H9 (cell line): ENCODE measurements at regions not wholly inside any gene's neighbourhood (a gene's known extent, or its start where the extent isn't known, plus 50 kb on each side); places are given as distances from the start of the nearest gene placed in this dataset.

Experiments
- DNase-seq: peaks from one replicate; pipeline ENCODE4 v3.0.0-alpha.2; 2017
- H2AFZ ChIP-seq: one replicate; pipeline ENCODE4 v1.6.1; 2013; ENCODE audit warnings: mild to moderate bottlenecking, low read length, control low read depth, moderate library complexity
- H2AK5ac ChIP-seq: 2 replicates; pipeline ENCODE4 v1.6.1; 2013; ENCODE audit warnings: low read length, control low read depth, mixed read lengths; ENCODE audit not compliant: insufficient read length
- H2BK120ac ChIP-seq: one replicate; pipeline ENCODE4 v1.6.1; 2013; ENCODE audit warnings: low read depth, mild to moderate bottlenecking, low read length, control low read depth, inconsistent platforms; ENCODE audit not compliant: poor library complexity, severe bottlenecking
- H2BK12ac ChIP-seq: 2 replicates; pipeline ENCODE4 v1.6.1; 2013; ENCODE audit warnings: low read length, control low read depth, mixed read lengths, low read depth; ENCODE audit not compliant: insufficient read length
- H2BK15ac ChIP-seq: 2 replicates; pipeline ENCODE4 v1.6.1; 2013; ENCODE audit warnings: low read depth, low read length, control low read depth
- H2BK20ac ChIP-seq: one replicate; pipeline ENCODE4 v1.6.1; 2013; ENCODE audit warnings: low read depth, mild to moderate bottlenecking, low read length, control low read depth, inconsistent platforms; ENCODE audit not compliant: poor library complexity, severe bottlenecking
- H2BK5ac ChIP-seq: 2 replicates; pipeline ENCODE4 v1.6.1; 2013; ENCODE audit warnings: low read length, control low read depth, mixed read lengths; ENCODE audit not compliant: insufficient read length
- H3K14ac ChIP-seq: 2 replicates; pipeline ENCODE4 v1.6.1; 2013; ENCODE audit warnings: low read length, control low read depth; ENCODE audit not compliant: insufficient read depth
- H3K18ac ChIP-seq: 2 replicates; pipeline ENCODE4 v1.6.1; 2013; ENCODE audit warnings: low read depth, mild to moderate bottlenecking, mixed read lengths, low read length, control low read depth; ENCODE audit not compliant: insufficient read length
- H3K23ac ChIP-seq: 2 replicates; pipeline ENCODE4 v1.6.1; 2013; ENCODE audit warnings: low read length, control low read depth, mixed read lengths, low read depth; ENCODE audit not compliant: insufficient read length
- H3K23me2 ChIP-seq: 2 replicates; pipeline ENCODE4 v1.6.1; 2013; ENCODE audit warnings: low read depth, mild to moderate bottlenecking, mixed read lengths, low read length, control low read depth; ENCODE audit not compliant: insufficient read length, poor library complexity, severe bottlenecking
- H3K27ac ChIP-seq: 2 replicates; pipeline ENCODE4 v1.5.1; 2013; ENCODE audit warnings: low read length, control low read depth, mixed read lengths, low read depth; ENCODE audit not compliant: insufficient read length
- H3K27me3 ChIP-seq: 2 replicates; pipeline ENCODE4 v1.6.1; 2013; ENCODE audit warnings: low read length, control low read depth, inconsistent platforms; ENCODE audit not compliant: insufficient read depth
- H3K4ac ChIP-seq: 2 replicates; pipeline ENCODE4 v1.6.1; 2013; ENCODE audit warnings: low read depth, mild to moderate bottlenecking, control low read depth, inconsistent platforms, low read length, moderate library complexity
- H3K4me1 ChIP-seq: 2 replicates; pipeline ENCODE4 v1.6.1; 2013; ENCODE audit warnings: low read length, control low read depth, inconsistent platforms; ENCODE audit not compliant: insufficient read depth
- H3K4me2 ChIP-seq: 2 replicates; pipeline ENCODE4 v1.6.1; 2013; ENCODE audit warnings: low read length, control low read depth, mixed read lengths; ENCODE audit not compliant: insufficient read length, insufficient read depth
- H3K56ac ChIP-seq: 2 replicates; pipeline ENCODE4 v1.6.1; 2013; ENCODE audit warnings: low read depth, mild to moderate bottlenecking, mixed read lengths, low read length, control low read depth; ENCODE audit not compliant: insufficient read length
- H3K79me1 ChIP-seq: 2 replicates; pipeline ENCODE4 v1.6.1; 2013; ENCODE audit warnings: low read depth, mild to moderate bottlenecking, moderate library complexity, low read length, control low read depth, inconsistent platforms; ENCODE audit not compliant: insufficient read depth, poor library complexity, severe bottlenecking
- H3K79me2 ChIP-seq: 2 replicates; pipeline ENCODE4 v1.6.1; 2013; ENCODE audit warnings: low read length, control low read depth, inconsistent platforms; ENCODE audit not compliant: insufficient read depth
- H3K9ac ChIP-seq: 2 replicates; pipeline ENCODE4 v1.6.1; 2013; ENCODE audit warnings: low read length, control low read depth, mixed read lengths; ENCODE audit not compliant: insufficient read length; ENCODE audit errors: extremely low read depth
- H3K9me3 ChIP-seq: one replicate; pipeline ENCODE4 v1.6.1; 2013; ENCODE audit warnings: low read depth, low read length, inconsistent platforms; ENCODE audit not compliant: control insufficient read depth
- H3T11ph ChIP-seq: one replicate; pipeline ENCODE4 v1.6.1; 2013; ENCODE audit warnings: mild to moderate bottlenecking, low read length, control low read depth, inconsistent platforms
- H4K20me1 ChIP-seq: one replicate; pipeline ENCODE4 v1.6.1; 2013; ENCODE audit not compliant: control insufficient read depth, insufficient read length, insufficient read depth
- H4K5ac ChIP-seq: 2 replicates; pipeline ENCODE4 v1.6.1; 2013; ENCODE audit warnings: low read depth, mild to moderate bottlenecking, mixed read lengths, low read length, control low read depth; ENCODE audit not compliant: insufficient read length
- H4K8ac ChIP-seq: replicated peaks from 2 replicates; pipeline ENCODE4 v1.6.1; 2013; ENCODE audit warnings: low read length, control low read depth, mixed read lengths, low read depth; ENCODE audit not compliant: insufficient read length
- H4K91ac ChIP-seq: 2 replicates; pipeline ENCODE4 v1.6.1; 2013; ENCODE audit warnings: low read depth, mild to moderate bottlenecking, moderate library complexity, mixed read lengths, low read length, control low read depth; ENCODE audit not compliant: insufficient read length
- H3K27ac Mint-ChIP-seq, 3 experiments: 2 replicates in 2 of 3; 3 replicates in 1 of 3; pipeline ENCODE4 v1.8.0; 2020 to 2021; ENCODE audit warnings: mixed read lengths in 3 of 3, mild to moderate bottlenecking in 1 of 3, moderate library complexity in 1 of 3
- H3K27me3 Mint-ChIP-seq: 2 replicates; pipeline ENCODE4 v1.8.0; 2021; ENCODE audit warnings: low read depth, mild to moderate bottlenecking, moderate library complexity, mixed read lengths
- H3K36me3 Mint-ChIP-seq, 3 experiments: 2 replicates in 2 of 3; 3 replicates in 1 of 3; pipeline ENCODE4 v1.8.0; 2020 to 2021; ENCODE audit warnings: low read depth in 3 of 3, mixed read lengths in 3 of 3; ENCODE audit not compliant: insufficient read depth in 1 of 3
- H3K4me1 Mint-ChIP-seq, 2 experiments: 2 replicates each; pipeline ENCODE4 v1.8.0; 2020; ENCODE audit warnings: mixed read lengths in 2 of 2
- H3K4me3 Mint-ChIP-seq, 2 experiments: 2 replicates in 1 of 2; 3 replicates in 1 of 2; pipeline ENCODE4 v1.8.0; 2020 to 2021; ENCODE audit warnings: mild to moderate bottlenecking in 2 of 2, mixed read lengths in 2 of 2, moderate library complexity in 1 of 2
- H3K9me3 Mint-ChIP-seq, 2 experiments: 2 replicates in 1 of 2; 3 replicates in 1 of 2; pipeline ENCODE4 v1.8.0; 2020; ENCODE audit warnings: mild to moderate bottlenecking in 2 of 2, mixed read lengths in 2 of 2, moderate library complexity in 1 of 2
- CTCF ChIP-seq: fragments of 200-600 bp; sonication (generic); conservative IDR thresholded peaks from 3 replicates; pipeline ENCODE4 v1.8.0; 2021; ENCODE audit warnings: antibody characterized with exemption, mild to moderate bottlenecking
- WGBS: extraction: QIAGEN DNeasy Blood & Tissue Kit; methylation state at CpG from one replicate; pipeline ENCODE4 v1.1.7; 2013; ENCODE audit warnings: missing lambda C conversion rate, low lambda C conversion rate, mixed read lengths; ENCODE audit not compliant: insufficient read length; ENCODE audit errors: extremely low coverage; 5-methylcytosine and 5-hydroxymethylcytosine counted together

- no peak overlapping the region for H3T11ph ChIP-seq
- no peak overlapping the region for H3K56ac ChIP-seq
- H3K79me2 ChIP-seq = no peaks in the 10 kb centered on the region
- Mint-ChIP-seq H3K27ac (no peak overlapping the region), H3K4me1 (peaks cover 4 to 8% of the 10 kb centered on the region in 2 experiments), H3K4me3 (no peak overlapping the region), H3K27me3 (peaks cover 29% of the 10 kb centered on the region), H3K36me3 (no peaks in the 10 kb centered on the region), H3K9me3 (peaks cover 0 to 2% of the 10 kb centered on the region in 2 experiments; a peak in 1 of 5 replicates)
- H3K4me1 ChIP-seq = no peaks in the 10 kb centered on the region
- H4K5ac ChIP-seq = no peak overlapping the region
- H2BK12ac ChIP-seq = no peak overlapping the region
- H3K27ac ChIP-seq = no peak overlapping the region
- no peak overlapping the region for H4K8ac ChIP-seq
- H2BK20ac ChIP-seq = no peak overlapping the region
- no peak overlapping the region for H2BK5ac ChIP-seq
- no peak overlapping the region for H3K18ac ChIP-seq
- H2BK120ac ChIP-seq = no peak overlapping the region
- no peaks in the 10 kb centered on the region for H4K20me1 ChIP-seq
- H4K91ac ChIP-seq = no peak overlapping the region
- no peak overlapping the region for H2AK5ac ChIP-seq
- no peaks in the 10 kb centered on the region for H3K9me3 ChIP-seq
- no peaks in the 10 kb centered on the region for H3K79me1 ChIP-seq
- no peak overlapping the region for H3K9ac ChIP-seq
- no CpG with 5 or more reads among the region's 10 CpGs for WGBS
- peaks cover 2% of the 10 kb centered on the region for H3K23me2 ChIP-seq
- no peak overlapping the region for H3K4me2 ChIP-seq
- DNase-seq = no peak
- no peak overlapping the region for H2AFZ ChIP-seq
- no peak overlapping the region for H2BK15ac ChIP-seq
- no peaks in the 10 kb centered on the region for H3K27me3 ChIP-seq
- no peak for TF ChIP-seq CTCF
- H3K23ac ChIP-seq = no peak overlapping the region
- H3K14ac ChIP-seq = no peak overlapping the region
- no peak overlapping the region for H3K4ac ChIP-seq
Measured at GRCh38 chr20:51175156-51175555, 152.2 kb upstream of the KCNG1 start.
